ENCODE measurements at regions not wholly inside any gene's neighbourhood (a gene's known extent, or its start where the extent isn't known, plus 50 kb on each side); places are given as distances from the start of the nearest gene placed in this dataset.
A peak's percentile ranks its signal among the peaks of the same experiment; 100 is the strongest.

GRCh38 chr21:36583591-36583990, 103.7 kb upstream of the CLDN14 start:
- Mint-ChIP-seq H3K4me1 (no peaks in the 10 kb centered on the region), H3K27me3 (peaks cover 6 to 15% of the 10 kb centered on the region in 2 donors), H3K27ac (no peak overlapping the region), H3K4me3 (no peak overlapping the region), H3K9me3 (no peaks in the 10 kb centered on the region), H3K36me3 (no peaks in the 10 kb centered on the region)
- Histone ChIP-seq H3K9me3 (ENCODE audit: control insufficient read depth in 1 of 2, low read length in 2 of 2) (no peaks in the 10 kb centered on the region), H3K4me1 (ENCODE audit: insufficient read depth, low read length) (no peaks in the 10 kb centered on the region), H3K36me3 (ENCODE audit: insufficient read depth, low read length) (no peaks in the 10 kb centered on the region), H3K27me3 (ENCODE audit: insufficient read depth, low read length) (no peaks in the 10 kb centered on the region), H3K4me3 (ENCODE audit: low read length in 2 of 2) (no peak overlapping the region), H3K27ac (ENCODE audit: low read depth, low read length) (no peak overlapping the region)
- POLR2A ChIA-PET (ENCODE audit: partially characterized antibody), result no interaction called here
- intact Hi-C loops (cut with micrococcal nuclease), result no loop called here
- CTCF ChIA-PET (ENCODE audit: partially characterized antibody), result no interaction called here
- DNase-seq, result no peak

DNA sequence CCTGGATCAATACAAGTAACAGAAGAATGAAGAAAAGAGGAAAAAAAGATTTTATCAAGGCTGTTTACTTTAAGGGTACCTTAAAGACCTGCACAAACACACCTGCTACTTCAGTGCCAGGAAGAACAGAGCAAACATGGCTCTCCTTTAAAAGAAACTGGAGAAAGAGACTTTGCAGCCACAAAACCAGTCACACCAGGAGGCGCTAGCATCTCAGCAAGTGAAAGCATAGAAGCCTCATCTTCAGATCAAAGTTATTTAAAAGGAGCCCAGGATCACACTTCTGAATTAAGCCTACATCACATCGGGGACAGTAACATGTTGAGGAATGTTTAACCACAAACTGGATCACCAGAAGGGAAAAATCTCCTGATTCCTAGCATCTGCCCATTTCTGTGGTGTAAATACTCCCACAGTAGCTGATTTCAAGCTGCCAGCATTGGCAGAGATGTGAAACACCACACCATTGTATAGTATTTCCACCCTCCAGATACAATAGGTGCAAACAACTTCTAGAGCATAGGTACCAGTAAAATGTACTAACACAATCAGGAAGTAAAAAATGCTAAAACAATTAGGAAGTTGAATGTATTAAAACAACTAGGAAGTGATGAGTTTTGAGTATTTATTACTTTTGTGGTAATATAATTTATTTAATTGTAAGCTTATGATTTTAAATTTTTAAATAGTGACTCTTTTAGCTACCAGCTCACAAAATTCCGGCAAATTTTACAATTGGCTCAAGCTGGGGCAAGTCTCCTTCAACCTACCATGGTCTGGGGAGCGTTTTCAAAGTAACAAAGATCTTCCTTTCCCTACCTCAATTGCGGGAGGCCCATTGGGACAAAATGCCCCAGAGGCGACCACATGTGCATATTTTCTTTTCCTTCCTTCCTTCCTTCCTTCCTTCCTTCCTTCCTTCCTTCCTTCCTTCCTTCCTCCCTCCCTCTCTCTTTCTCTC, 105.3 kb upstream of the CLDN14 start:
- H3K27me3 Mint-ChIP-seq, result peaks cover 7 to 19% of the 10 kb centered on the region in 2 donors
- no peaks in the 10 kb centered on the region for H3K9me3 ChIP-seq (ENCODE audit: control insufficient read depth in 1 of 2, low read length in 2 of 2)
- intact Hi-C loops (cut with micrococcal nuclease), result no loop called here

GRCh38 chr21:36587388-36587787, 107.5 kb upstream of the CLDN14 start:
- Histone ChIP-seq H3K9me3 (ENCODE audit: control insufficient read depth in 1 of 2, low read length in 2 of 2) (no peaks in the 10 kb centered on the region), H3K4me1 (ENCODE audit: insufficient read depth, low read length) (no peaks in the 10 kb centered on the region), H3K27ac (ENCODE audit: low read depth, low read length) (no peak overlapping the region), H3K36me3 (ENCODE audit: insufficient read depth, low read length) (no peaks in the 10 kb centered on the region), H3K27me3 (ENCODE audit: insufficient read depth, low read length) (no peaks in the 10 kb centered on the region), H3K4me3 (ENCODE audit: low read length in 2 of 2) (no peak overlapping the region)
- Mint-ChIP-seq H3K4me3 (no peak overlapping the region), H3K9me3 (no peaks in the 10 kb centered on the region), H3K27ac (no peak overlapping the region), H3K27me3 (peaks cover 8 to 21% of the 10 kb centered on the region in 2 donors), H3K36me3 (no peaks in the 10 kb centered on the region), H3K4me1 (no peaks in the 10 kb centered on the region)
- ChIA-PET CTCF (ENCODE audit: partially characterized antibody) (no interaction called here), POLR2A (ENCODE audit: partially characterized antibody) (no interaction called here)
- intact Hi-C loops (cut with micrococcal nuclease), result no loop called here
- no peak for DNase-seq

More for the DNA sequence above, 105.3 kb upstream of the CLDN14 start:
- Mint-ChIP-seq H3K27ac (no peak overlapping the region), H3K9me3 (no peaks in the 10 kb centered on the region), H3K4me1 (no peaks in the 10 kb centered on the region), H3K36me3 (no peaks in the 10 kb centered on the region), H3K4me3 (no peak overlapping the region)
- H3K27me3 ChIP-seq (ENCODE audit: insufficient read depth, low read length), result no peaks in the 10 kb centered on the region
- H3K27ac ChIP-seq (ENCODE audit: low read depth, low read length), result no peak overlapping the region
- H3K4me1 ChIP-seq (ENCODE audit: insufficient read depth, low read length), result no peaks in the 10 kb centered on the region
- DNase-seq, result peak in 1 of 5 donors; percentile 4
- ChIA-PET POLR2A (ENCODE audit: partially characterized antibody) (no interaction called here), CTCF (ENCODE audit: partially characterized antibody) (no interaction called here)
- no peaks in the 10 kb centered on the region for H3K36me3 ChIP-seq (ENCODE audit: insufficient read depth, low read length)
- no peak overlapping the region for H3K4me3 ChIP-seq (ENCODE audit: low read length in 2 of 2)

DNA sequence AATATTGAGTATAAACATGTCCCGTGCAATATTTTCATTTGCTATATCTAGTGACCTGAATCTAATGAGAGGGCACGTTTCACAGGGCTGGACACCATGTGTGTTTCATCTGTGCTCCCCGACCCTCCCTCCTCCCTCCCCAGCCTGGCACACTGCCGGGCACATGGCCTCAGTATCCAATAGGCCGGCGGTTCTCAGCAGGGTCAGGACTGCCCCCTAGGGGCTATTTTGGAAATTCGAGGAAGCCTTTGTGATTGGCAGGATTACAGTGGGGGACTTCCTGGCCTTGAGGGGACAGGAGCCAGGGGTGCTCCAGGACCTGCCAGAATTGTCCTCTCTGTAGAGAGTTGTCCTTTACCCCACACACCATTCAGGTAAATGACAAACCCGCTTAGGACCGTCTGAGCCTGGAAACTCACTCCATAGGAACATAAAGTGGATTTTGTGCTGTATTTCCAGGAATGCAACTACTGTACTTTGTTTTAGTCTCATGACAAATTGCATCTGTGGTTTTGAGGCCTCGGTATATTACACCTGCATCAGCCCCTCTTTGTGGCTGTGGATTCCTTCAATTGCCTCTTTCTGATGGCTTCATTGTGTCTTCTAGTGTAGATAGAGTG, 109.5 kb upstream of the SIM2 start:
- no peak overlapping the region for H3K4me3 Mint-ChIP-seq
- no peak for DNase-seq
- CTCF ChIA-PET (ENCODE audit: partially characterized antibody), result no interaction called here
- Histone ChIP-seq H3K4me3 (ENCODE audit: low read length in 2 of 2) (no peak overlapping the region), H3K9me3 (ENCODE audit: control insufficient read depth in 1 of 2, low read length in 2 of 2) (no peaks in the 10 kb centered on the region), H3K27me3 (ENCODE audit: insufficient read depth, low read length) (no peaks in the 10 kb centered on the region), H3K36me3 (ENCODE audit: insufficient read depth, low read length) (no peaks in the 10 kb centered on the region), H3K4me1 (ENCODE audit: insufficient read depth, low read length) (no peaks in the 10 kb centered on the region), H3K27ac (ENCODE audit: low read depth, low read length) (no peak overlapping the region)
- intact Hi-C loops (cut with micrococcal nuclease), result no loop called here
- H3K27me3 Mint-ChIP-seq, result peaks cover 8 to 24% of the 10 kb centered on the region in 2 donors
- no peaks in the 10 kb centered on the region for H3K4me1 Mint-ChIP-seq
- H3K36me3 Mint-ChIP-seq, result no peaks in the 10 kb centered on the region
- no peaks in the 10 kb centered on the region for H3K9me3 Mint-ChIP-seq
- H3K27ac Mint-ChIP-seq, result no peak overlapping the region
- POLR2A ChIA-PET (ENCODE audit: partially characterized antibody), result no interaction called here

- no peaks in the 10 kb centered on the region for H3K4me1 Mint-ChIP-seq
Measured at GRCh38 chr21:36591326-36591970, 107.5 kb upstream of the SIM2 start.

DNA sequence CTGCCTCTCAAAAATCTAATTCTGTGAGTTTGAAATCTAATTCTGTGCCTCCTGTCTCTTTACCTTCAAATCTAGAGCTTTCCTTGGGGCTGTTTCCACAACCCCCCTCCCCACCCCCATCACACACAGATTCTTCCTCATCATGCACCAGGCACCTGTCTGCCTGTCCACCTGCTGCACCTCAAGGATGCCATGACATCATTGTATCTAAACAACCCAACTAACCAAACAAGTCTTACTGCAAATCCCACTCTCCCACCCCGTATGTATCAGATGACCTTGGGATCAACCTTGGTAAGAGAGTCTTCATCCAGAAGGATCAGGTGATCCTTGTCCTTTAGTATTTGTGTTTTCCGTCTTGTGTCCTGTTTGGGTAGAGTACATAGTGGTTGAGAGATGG, 102.7 kb upstream of the SIM2 start:
- H3K4me1 Mint-ChIP-seq, result no peaks in the 10 kb centered on the region
- ChIA-PET CTCF (ENCODE audit: partially characterized antibody) (no interaction called here), POLR2A (ENCODE audit: partially characterized antibody) (no interaction called here)
- peaks cover 0 to 9% (median 3%) of the 10 kb centered on the region in 8 donors for H3K9me3 Mint-ChIP-seq
- no peak overlapping the region for H3K4me3 Mint-ChIP-seq
- no peaks in the 10 kb centered on the region for H3K9me3 ChIP-seq (ENCODE audit: control insufficient read depth in 1 of 2, low read length in 2 of 2)
- no peak for DNase-seq
- no peaks in the 10 kb centered on the region for H3K36me3 Mint-ChIP-seq
- no peaks in the 10 kb centered on the region for H3K36me3 ChIP-seq (ENCODE audit: insufficient read depth, low read length)
- no peaks in the 10 kb centered on the region for H3K4me1 ChIP-seq (ENCODE audit: insufficient read depth, low read length)
- H3K27ac Mint-ChIP-seq, result no peak overlapping the region
- H3K27ac ChIP-seq (ENCODE audit: low read depth, low read length), result no peak overlapping the region
- H3K4me3 ChIP-seq (ENCODE audit: low read length in 2 of 2), result no peak overlapping the region
- intact Hi-C loops (cut with micrococcal nuclease), result no loop called here
- H3K27me3 ChIP-seq (ENCODE audit: insufficient read depth, low read length), result no peaks in the 10 kb centered on the region
- peaks cover 17 to 41% of the 10 kb centered on the region in 2 donors for H3K27me3 Mint-ChIP-seq

More at GRCh38 chr21:36591326-36591970, 107.5 kb upstream of the SIM2 start:
- no peak for DNase-seq
- no peaks in the 10 kb centered on the region for H3K27me3 ChIP-seq (ENCODE audit: insufficient read depth, low read length)
- no peak overlapping the region for H3K4me3 Mint-ChIP-seq
- H3K27ac ChIP-seq (ENCODE audit: low read depth, low read length), result no peak overlapping the region
- H3K4me1 ChIP-seq (ENCODE audit: insufficient read depth, low read length), result no peaks in the 10 kb centered on the region
- H3K27me3 Mint-ChIP-seq, result peaks cover 15 to 33% of the 10 kb centered on the region in 2 donors
- intact Hi-C loops (cut with micrococcal nuclease), result no loop called here
- ChIA-PET POLR2A (ENCODE audit: partially characterized antibody) (no interaction called here), CTCF (ENCODE audit: partially characterized antibody) (no interaction called here)
- no peaks in the 10 kb centered on the region for H3K9me3 ChIP-seq (ENCODE audit: control insufficient read depth in 1 of 2, low read length in 2 of 2)
- H3K4me3 ChIP-seq (ENCODE audit: low read length in 2 of 2), result no peak overlapping the region
- H3K36me3 ChIP-seq (ENCODE audit: insufficient read depth, low read length), result no peaks in the 10 kb centered on the region
- no peaks in the 10 kb centered on the region for H3K36me3 Mint-ChIP-seq
- no peak overlapping the region for H3K27ac Mint-ChIP-seq
- H3K9me3 Mint-ChIP-seq, result no peaks in the 10 kb centered on the region

GRCh38 chr21:36601362-36601761, 97.6 kb upstream of the SIM2 start:
- no peaks in the 10 kb centered on the region for H3K36me3 Mint-ChIP-seq
- no peak overlapping the region for H3K4me3 Mint-ChIP-seq
- peaks cover 0 to 9% (median 3%) of the 10 kb centered on the region in 8 donors for H3K9me3 Mint-ChIP-seq
- ChIA-PET POLR2A (ENCODE audit: partially characterized antibody) (no interaction called here), CTCF (ENCODE audit: partially characterized antibody) (no interaction called here)
- no peaks in the 10 kb centered on the region for H3K36me3 ChIP-seq (ENCODE audit: insufficient read depth, low read length)
- no peak overlapping the region for H3K4me3 ChIP-seq (ENCODE audit: low read length in 2 of 2)
- peaks cover 10 to 20% of the 10 kb centered on the region in 2 donors for H3K27me3 Mint-ChIP-seq
- no peak overlapping the region for H3K27ac ChIP-seq (ENCODE audit: low read depth, low read length)
- H3K27ac Mint-ChIP-seq, result no peak overlapping the region
- no peaks in the 10 kb centered on the region for H3K27me3 ChIP-seq (ENCODE audit: insufficient read depth, low read length)
- peaks cover 0 to 9% (median 7%) of the 10 kb centered on the region in 4 donors for H3K4me1 Mint-ChIP-seq
- intact Hi-C loops (cut with micrococcal nuclease), result no loop called here
- H3K9me3 ChIP-seq (ENCODE audit: control insufficient read depth in 1 of 2, low read length in 2 of 2), result no peaks in the 10 kb centered on the region
- no peaks in the 10 kb centered on the region for H3K4me1 ChIP-seq (ENCODE audit: insufficient read depth, low read length)
- DNase-seq, result no peak

All from CD4-positive, alpha-beta memory T cell (primary cell).